HG02642 (cell line): ENCODE measurements at regions not wholly inside any gene's neighbourhood (a gene's known extent, or its start where the extent isn't known, plus 50 kb on each side); places are given as distances from the start of the nearest gene placed in this dataset.

Source experiments
- ATAC-seq: cut with Tn5 transposase; IDR thresholded peaks from one replicate; pipeline ENCODE4 v1.9.1; 2021; ENCODE audit warnings: mild to moderate bottlenecking; ENCODE audit not compliant: unreplicated experiment, poor library complexity

- ATAC-seq, result no peak
These were observed 50.4 kb upstream of the SERTAD2 start for GRCh38 chr2:64704161-64704560.

GRCh38 chr2:64704996-64705395 is 51.3 kb upstream of the SERTAD2 start:
- no peak for ATAC-seq

DNA sequence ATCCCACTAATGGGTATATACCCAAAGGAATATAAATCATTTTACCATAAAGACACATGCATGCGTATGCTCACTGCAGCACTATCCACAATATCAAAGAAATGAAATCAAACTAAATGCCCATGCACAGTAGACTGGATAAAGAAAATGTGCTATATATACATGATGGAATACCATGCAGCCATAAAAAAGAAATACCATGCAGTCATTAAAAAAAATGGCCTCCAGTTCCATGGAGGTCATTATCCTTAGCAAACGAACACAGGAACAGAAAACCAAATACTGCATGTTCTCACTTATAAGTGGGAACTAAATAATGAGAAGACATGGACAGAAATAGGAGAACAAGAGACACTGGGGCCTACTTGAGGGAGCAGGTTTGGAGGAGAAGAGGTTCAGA is 53.6 kb upstream of the SERTAD2 start:
- no peak for ATAC-seq

DNA sequence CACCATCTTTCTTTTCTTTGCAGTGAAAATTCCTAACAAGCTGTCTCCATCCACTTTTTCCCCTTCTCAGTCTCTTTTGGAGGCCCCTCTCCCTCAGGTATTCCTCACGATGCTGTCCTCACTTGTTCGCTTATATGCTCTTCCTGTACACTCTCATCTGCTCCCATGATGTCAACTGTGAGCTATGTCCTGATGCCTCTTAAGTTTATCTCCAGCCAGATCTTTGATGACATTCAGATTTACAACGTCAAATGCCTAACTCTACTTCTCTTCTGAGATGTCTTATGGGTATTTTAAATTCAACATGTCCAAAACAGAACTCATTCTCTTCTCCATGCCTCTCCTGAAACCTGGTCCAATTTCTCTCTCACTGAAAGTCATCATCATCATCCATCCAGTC is 55.1 kb upstream of the SERTAD2 start:
- ATAC-seq, result no peak

DNA sequence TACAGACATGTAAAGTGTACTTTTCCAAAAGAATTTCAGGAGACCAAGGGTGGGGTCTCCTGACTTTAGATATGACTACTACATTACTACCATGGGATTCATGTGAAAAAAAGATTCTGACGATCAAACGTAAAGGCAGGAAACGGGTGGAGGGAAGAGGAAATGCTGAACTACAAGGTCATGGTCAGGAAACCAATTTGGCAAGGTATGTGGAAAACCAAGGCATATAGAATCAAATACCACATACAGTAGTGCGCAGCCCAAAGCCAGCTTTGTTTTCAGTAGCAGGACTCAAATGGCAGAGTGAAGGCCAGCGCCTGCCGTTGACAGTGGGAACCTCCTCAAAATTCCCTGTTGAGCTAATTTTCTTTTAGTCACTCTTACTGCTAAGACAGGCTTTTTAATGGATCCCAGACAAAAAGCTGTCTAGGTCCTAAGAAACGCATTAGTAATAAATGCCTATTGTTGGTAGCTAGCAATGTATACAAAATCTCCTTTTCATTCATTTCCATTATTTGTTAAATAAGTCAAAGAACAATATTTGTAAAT is 57.6 kb upstream of the SERTAD2 start:
- no peak for ATAC-seq

GRCh38 chr2:64713686-64714085 is 60.0 kb upstream of the SERTAD2 start:
- no peak for ATAC-seq

DNA sequence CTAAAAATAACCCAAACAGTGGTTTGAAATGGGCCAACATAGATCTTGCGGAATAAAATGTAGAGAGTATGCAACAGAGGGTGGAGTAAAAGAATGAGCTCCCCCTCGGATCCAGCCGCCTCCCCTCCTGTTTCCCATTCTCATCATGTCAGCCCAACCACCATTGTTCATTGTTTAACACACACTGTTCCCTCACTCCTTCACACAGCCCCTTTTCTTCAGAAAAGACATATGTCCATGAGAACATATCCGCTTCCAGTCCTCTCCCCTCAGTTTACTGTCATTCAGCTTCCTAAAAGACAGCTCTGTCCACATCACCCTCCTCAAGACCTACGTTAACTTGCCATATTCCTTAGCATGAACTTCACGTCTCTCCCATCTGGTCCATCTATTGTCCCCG is 62.9 kb upstream of the SERTAD2 start:
- ATAC-seq, result no peak

DNA sequence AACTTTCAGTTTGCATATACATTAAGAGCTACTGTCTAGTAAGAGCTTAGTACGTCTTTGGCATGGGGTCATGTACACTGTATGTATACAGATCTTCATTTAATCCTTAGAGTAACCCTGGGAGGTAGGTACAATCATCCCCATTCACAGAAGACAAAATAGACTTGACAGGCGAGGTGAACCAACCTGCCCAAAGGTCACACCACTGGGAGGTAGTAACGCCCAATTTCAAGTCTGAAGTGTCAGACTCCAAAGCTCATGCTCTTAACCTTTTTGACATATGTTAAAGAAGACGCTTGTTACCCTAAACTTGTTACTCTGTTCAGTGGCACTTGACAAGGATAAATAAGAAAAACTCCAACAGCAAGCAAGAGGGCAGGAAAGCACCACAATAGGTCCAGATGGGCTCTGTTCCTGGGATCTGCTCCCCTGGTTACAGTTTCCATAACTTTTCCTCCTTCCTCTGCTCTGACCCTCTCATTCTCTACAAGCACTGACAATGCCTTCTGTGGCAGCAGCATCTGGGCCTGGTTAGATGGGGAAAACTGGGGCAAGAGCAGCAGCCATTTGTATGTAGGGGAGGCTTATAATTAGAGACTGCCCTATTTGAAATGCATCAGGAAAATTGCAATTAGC is 64.7 kb upstream of the SERTAD2 start:
- ATAC-seq, result no peak

DNA sequence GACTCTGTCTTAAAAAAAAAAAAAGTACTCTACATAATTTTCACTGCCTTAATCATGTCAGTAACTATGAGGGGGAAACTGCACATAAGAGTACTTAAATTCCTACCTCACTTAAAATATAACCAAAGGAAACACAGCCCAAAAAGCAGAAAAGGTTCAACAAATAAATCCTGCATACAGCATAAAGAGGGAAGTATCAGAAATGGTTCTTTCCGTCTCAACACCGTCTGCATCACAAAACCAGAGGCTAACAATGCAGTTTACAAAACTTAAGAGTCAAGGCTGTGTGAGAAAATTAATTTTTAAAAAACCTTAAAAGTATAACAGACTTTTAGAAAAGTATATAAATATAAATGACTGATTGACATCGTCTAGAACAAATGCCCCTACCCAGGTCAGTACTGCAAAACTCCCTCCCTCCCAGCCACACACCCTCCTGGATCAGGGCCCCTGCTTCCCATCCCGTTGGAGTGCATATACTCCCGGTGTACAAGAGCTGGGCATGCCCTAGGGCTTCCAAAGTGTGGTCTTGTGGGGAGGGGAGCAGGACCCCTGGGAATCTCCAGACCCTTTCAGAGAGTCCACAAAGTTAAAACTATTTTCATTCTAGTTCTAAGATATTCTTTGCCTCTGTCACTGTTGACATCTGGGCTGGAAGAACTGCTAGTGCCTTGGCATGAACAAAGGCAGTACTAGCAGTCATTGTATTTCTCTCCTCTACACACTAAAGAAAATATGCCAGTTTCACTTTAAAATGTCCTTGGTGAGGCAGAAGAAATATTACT is 67.0 kb upstream of the SERTAD2 start:
- no peak for ATAC-seq

- ATAC-seq, result no peak
These were observed 67.6 kb upstream of the SERTAD2 start for GRCh38 chr2:64721320-64721623.

DNA sequence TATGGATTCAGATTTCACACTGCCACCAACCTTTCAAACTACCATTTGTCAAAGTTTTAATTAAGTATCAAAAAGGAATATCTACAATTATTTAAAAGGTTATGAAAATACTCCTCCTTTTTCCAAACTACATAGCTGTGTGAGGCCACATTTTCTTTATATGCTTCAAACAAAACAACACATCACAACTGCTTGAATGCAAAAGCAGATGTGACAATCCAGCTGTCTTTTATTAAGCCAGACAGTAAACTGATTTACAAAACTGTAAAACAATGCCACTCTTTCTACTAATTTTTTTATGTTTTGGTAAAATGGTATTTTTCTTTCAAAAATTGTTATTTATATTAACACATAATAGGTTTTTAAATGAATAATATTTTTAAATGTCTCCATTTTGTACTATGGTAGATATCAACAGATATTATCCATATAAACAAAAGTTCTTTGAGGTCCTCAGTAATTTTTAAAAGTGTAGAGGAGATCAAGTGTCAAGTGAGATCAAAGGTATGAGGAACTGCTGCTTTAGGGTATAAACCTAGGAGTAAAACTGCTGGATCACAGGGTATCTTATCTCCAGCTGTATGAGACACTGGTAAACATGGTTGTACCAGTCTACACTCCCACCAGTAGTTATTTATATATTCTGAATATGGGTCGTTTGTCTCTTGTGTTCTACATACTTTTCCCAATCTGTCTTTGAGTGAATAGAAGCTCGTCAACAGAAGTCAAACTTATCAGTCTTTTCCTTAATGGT is 68.8 kb upstream of the SERTAD2 start:
- no peak for ATAC-seq

DNA sequence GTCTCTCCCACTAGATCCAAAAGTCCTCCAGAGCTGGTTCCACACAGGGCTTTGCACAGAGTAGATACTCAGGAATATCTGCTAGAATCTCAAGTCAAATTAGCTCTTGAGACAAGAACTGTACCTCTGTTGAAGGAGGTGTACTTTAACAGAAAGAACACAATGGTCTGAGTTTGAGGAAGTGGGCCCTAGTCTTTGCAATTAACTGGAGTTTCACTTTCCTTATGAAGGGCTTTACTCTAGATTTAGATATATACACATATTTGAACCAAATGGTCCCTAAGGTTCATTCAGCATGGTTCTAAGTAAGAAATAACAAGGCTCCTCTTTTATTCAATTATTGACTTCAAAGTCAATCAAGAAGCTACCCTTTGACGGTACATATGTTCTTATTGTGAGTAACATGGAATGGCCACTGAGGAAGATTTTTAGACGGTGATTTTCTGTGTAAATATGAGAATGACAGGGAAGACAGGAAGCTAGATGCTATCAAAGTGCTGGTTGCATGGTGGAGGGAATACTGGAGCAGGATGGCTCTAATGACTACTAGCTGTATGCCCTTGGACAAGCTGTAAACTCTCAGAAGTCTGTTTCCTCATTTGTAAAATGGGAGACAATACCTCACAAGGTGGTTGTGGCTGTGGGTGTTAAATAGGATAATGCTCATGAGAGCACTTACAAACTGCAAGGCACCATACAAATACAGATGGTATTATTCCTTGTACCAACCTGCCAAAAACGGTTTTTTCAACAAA is 73.5 kb upstream of the SERTAD2 start:
- peak; percentile 87 for ATAC-seq

GRCh38 chr2:64727843-64728463 is 74.2 kb upstream of the SERTAD2 start:
- no peak for ATAC-seq

GRCh38 chr2:64730551-64731262 is 77.0 kb upstream of the SERTAD2 start:
- ATAC-seq, result peak; percentile 42

DNA sequence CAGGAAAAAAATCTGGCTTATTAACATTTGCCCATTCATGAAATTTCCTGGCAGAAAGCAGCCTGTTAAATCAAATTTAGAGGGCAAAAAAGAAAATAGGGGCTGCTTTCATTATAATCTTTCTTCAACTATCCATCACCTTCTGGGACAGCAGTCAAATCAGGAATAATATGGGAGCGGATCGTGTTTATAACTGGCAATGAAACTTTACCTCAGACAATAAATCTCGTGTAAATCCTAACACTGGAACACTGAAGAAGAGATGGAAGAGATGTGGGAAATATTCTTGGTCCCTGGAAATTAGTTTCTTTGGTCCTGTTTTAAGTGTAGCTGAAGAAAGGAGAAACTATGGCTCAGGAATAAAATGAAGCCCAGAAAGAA is 77.5 kb upstream of the SERTAD2 start:
- ATAC-seq, result no peak

- no peak for ATAC-seq
These were observed 78.0 kb upstream of the SERTAD2 start for GRCh38 chr2:64731746-64732145.

DNA sequence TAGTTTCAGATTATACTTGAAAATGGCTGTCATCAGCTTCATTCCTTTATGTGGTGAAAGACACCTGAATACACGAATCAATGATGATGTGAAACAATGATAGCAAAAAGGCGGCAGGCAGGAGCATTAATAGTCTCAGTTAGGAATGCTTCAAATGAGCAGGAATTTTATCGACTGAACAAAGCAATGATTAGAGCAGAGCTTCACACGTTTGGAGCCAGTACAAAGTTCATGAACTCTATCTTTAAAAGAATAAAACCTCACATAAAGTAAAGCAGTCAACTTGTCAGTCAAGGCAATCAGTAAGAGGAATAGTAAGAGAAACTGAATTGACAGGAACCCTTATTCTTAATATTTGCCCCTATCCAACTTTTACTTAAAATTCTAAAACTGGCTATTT is 78.4 kb upstream of the SERTAD2 start:
- no peak for ATAC-seq

DNA sequence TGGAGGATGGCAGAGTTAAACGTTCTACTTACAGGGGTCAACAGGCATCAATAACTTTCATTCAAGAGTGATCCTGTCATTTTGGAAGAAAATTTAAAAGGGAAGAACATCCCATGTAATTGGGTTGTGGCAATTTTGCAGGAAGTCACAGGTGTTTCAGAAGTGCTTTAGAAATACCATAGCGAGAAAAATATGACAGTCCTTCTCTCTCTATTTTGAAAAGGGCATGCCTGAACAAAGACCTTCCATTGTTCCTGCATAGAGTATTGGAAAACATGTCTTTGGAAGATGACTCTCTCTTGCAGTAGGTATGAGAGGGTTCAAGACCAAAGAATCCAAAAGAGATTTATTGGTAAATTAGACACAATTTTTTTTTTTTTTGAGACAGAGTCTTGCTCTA is 81.8 kb upstream of the SERTAD2 start:
- ATAC-seq, result no peak

- ATAC-seq, result no peak
These were observed 83.8 kb upstream of the SERTAD2 start for GRCh38 chr2:64737547-64737946.

GRCh38 chr2:64738026-64738425 is 84.3 kb upstream of the SERTAD2 start:
- ATAC-seq, result peak; percentile 69
